ENCODE measurements at regions not wholly inside any gene's neighbourhood (a gene's known extent, or its start where the extent isn't known, plus 50 kb on each side); places are given as distances from the start of the nearest gene placed in this dataset.

- DNase-seq (peak in 2 of 4 donors; percentile 28 to 48), ATAC-seq (peak; percentile 84)
- TF ChIP-seq CTCF (IDR thresholded peaks at IDR 0.05): peak; percentile 61 to 74
- Histone ChIP-seq H3K36me3 (no peaks in the 10 kb centered on the region), H3K27me3 (no peaks in the 10 kb centered on the region), H3K27ac (no peak overlapping the region), H3K4me3 (no peak overlapping the region), H3K4me1 (peaks cover 5 to 41% of the 10 kb centered on the region in 2 donors), H3K9me3 (no peaks in the 10 kb centered on the region)
- intact Hi-C loops (cut with DNase I): loop anchor here in 1 of 2 donors (2.0 kb wide), 1 partner anchor 181 kb away; no protein-coding TSS in a partner anchor
Measured at GRCh38 chr6:18323935-18324705, 59.8 kb upstream of the DEK start.

GRCh38 chr6:18317850-18318249, 53.5 kb upstream of the DEK start:
- Histone ChIP-seq H3K9me3 (no peaks in the 10 kb centered on the region), H3K36me3 (no peaks in the 10 kb centered on the region), H3K27me3 (no peaks in the 10 kb centered on the region), H3K27ac (no peak overlapping the region), H3K4me3 (no peak overlapping the region), H3K4me1 (no peaks in the 10 kb centered on the region)
- DNase-seq: no peak
- no peak for TF ChIP-seq CTCF (IDR thresholded peaks at IDR 0.05)
- no peak for ATAC-seq
- intact Hi-C loops (cut with DNase I): no loop called here

- DNase-seq (no peak), ATAC-seq (no peak)
- Histone ChIP-seq H3K27me3 (no peaks in the 10 kb centered on the region), H3K36me3 (no peaks in the 10 kb centered on the region), H3K4me1 (no peaks in the 10 kb centered on the region), H3K27ac (no peak overlapping the region), H3K9me3 (no peaks in the 10 kb centered on the region), H3K4me3 (no peak overlapping the region)
- TF ChIP-seq CTCF (IDR thresholded peaks at IDR 0.05): no peak
- intact Hi-C loops (cut with DNase I): no loop called here
Measured at GRCh38 chr6:18314317-18314997, 50.1 kb upstream of the DEK start.

Measured in left lung (tissue), 4 donors.